Liver (tissue), 8 donors: ENCODE measurements at regions not wholly inside any gene's neighbourhood (a gene's known extent, or its start where the extent isn't known, plus 50 kb on each side); places are given as distances from the start of the nearest gene placed in this dataset.

ENCODE experiments used
- DNase-seq: peaks from one replicate; pipeline ENCODE4 v3.0.0-alpha.2; 2017; ENCODE audit warnings: low spot score
- H3K27ac ChIP-seq, 2 donors: one replicate each; pipeline ENCODE4 v1.7.0; 2013; ENCODE audit warnings: inconsistent platforms in 2 of 2, low read length in 2 of 2, control low read depth in 1 of 2, low read depth in 1 of 2, mild to moderate bottlenecking in 1 of 2
- H3K27me3 ChIP-seq, 4 donors: one replicate each; pipeline versions ENCODE4 v1.6.1 to v1.7.0; 2013; ENCODE audit warnings: low read length in 3 of 4, inconsistent platforms in 1 of 4, mild to moderate bottlenecking in 1 of 4, moderate library complexity in 1 of 4; ENCODE audit not compliant: control insufficient read depth in 4 of 4, insufficient read depth in 4 of 4
- H3K36me3 ChIP-seq, 4 donors: one replicate each; pipeline versions ENCODE4 v1.6.1 to v1.7.0; 2013; ENCODE audit warnings: low read length in 3 of 4, mild to moderate bottlenecking in 3 of 4, low read depth in 1 of 4, moderate library complexity in 1 of 4; ENCODE audit not compliant: control insufficient read depth in 4 of 4, insufficient read depth in 3 of 4
- H3K4me1 ChIP-seq, 4 donors: one replicate each; pipeline versions ENCODE4 v1.6.1 to v1.7.0; 2013; ENCODE audit warnings: low read length in 3 of 4, mild to moderate bottlenecking in 3 of 4, moderate library complexity in 1 of 4; ENCODE audit not compliant: control insufficient read depth in 4 of 4, insufficient read depth in 4 of 4
- H3K4me3 ChIP-seq, 3 donors: one replicate each; pipeline versions ENCODE4 v1.6.1 to v1.7.0; 2013; ENCODE audit warnings: low read length in 3 of 3, control low read depth in 1 of 3, low read depth in 1 of 3, mild to moderate bottlenecking in 1 of 3
- H3K9ac ChIP-seq, 2 donors: one replicate each; pipeline ENCODE4 v1.7.0; 2013; ENCODE audit warnings: low read length in 2 of 2, mild to moderate bottlenecking in 2 of 2, moderate library complexity in 2 of 2, control low read depth in 1 of 2, low read depth in 1 of 2
- H3K9me3 ChIP-seq, 4 donors: one replicate each; pipeline versions ENCODE4 v1.6.1 to v1.7.0; 2013; ENCODE audit warnings: low read length in 3 of 4; ENCODE audit not compliant: control insufficient read depth in 4 of 4
- ATF3 ChIP-seq: IDR thresholded peaks from 2 replicates; pipeline ENCODE4 v1.6.1; 2016; ENCODE audit warnings: antibody characterized with exemption
- CTCF ChIP-seq: fragments of 150-350 bp; IDR thresholded peaks from 2 replicates; pipeline ENCODE4 v1.5.1; 2017; ENCODE audit warnings: improper control_type of control experiment, low read depth, low read length; ENCODE audit not compliant: missing input control
- EGR1 ChIP-seq, 2 donors: IDR thresholded peaks; 2 replicates each; pipeline ENCODE4 v1.6.1; 2016 to 2018; ENCODE audit warnings: antibody characterized with exemption in 2 of 2, low read depth in 2 of 2
- FOXA1 ChIP-seq: IDR thresholded peaks from 2 replicates; pipeline ENCODE4 v1.6.1; 2016; ENCODE audit warnings: antibody characterized with exemption
- FOXA2 ChIP-seq: IDR thresholded peaks from 2 replicates; pipeline ENCODE4 v1.6.1; 2016; ENCODE audit warnings: antibody characterized with exemption
- GABPA ChIP-seq, 2 donors: IDR thresholded peaks in 1 of 2; conservative IDR thresholded peaks in 1 of 2; 2 replicates each; pipeline ENCODE4 v1.6.1; 2016; ENCODE audit warnings: antibody characterized with exemption in 2 of 2, mild to moderate bottlenecking in 1 of 2, moderate library complexity in 1 of 2
- HNF4A ChIP-seq, 2 donors: conservative IDR thresholded peaks; 2 replicates each; pipeline ENCODE4 v1.6.1; 2016; ENCODE audit warnings: antibody characterized with exemption in 2 of 2, mild to moderate bottlenecking in 2 of 2
- HNF4G ChIP-seq: IDR thresholded peaks from 2 replicates; pipeline ENCODE4 v1.6.1; 2016; ENCODE audit warnings: antibody characterized with exemption
- JUND ChIP-seq, 2 donors: IDR thresholded peaks; 2 replicates each; pipeline ENCODE4 v1.6.1; 2016; ENCODE audit warnings: antibody characterized with exemption in 2 of 2
- MAX ChIP-seq: IDR thresholded peaks from 2 replicates; pipeline ENCODE4 v1.6.1; 2016; ENCODE audit warnings: antibody characterized with exemption
- RAD21 ChIP-seq, 2 donors: IDR thresholded peaks; 2 replicates each; pipeline ENCODE4 v1.6.1; 2016; ENCODE audit warnings: antibody characterized with exemption in 2 of 2, mild to moderate bottlenecking in 2 of 2
- REST ChIP-seq: IDR thresholded peaks from 2 replicates; pipeline ENCODE4 v1.6.1; 2016; ENCODE audit warnings: antibody characterized with exemption, mild to moderate bottlenecking
- RXRA ChIP-seq, 2 donors: IDR thresholded peaks; 2 replicates each; pipeline ENCODE4 v1.6.1; 2017 to 2018; ENCODE audit warnings: antibody characterized with exemption in 2 of 2, mild to moderate bottlenecking in 1 of 2
- SP1 ChIP-seq: IDR thresholded peaks from 2 replicates; pipeline ENCODE4 v1.6.1; 2018; ENCODE audit warnings: antibody characterized with exemption, mild to moderate bottlenecking
- TAF1 ChIP-seq: conservative IDR thresholded peaks from 2 replicates; pipeline ENCODE4 v1.6.1; 2016; ENCODE audit warnings: antibody characterized with exemption, mild to moderate bottlenecking
- YY1 ChIP-seq: IDR thresholded peaks from 2 replicates; pipeline ENCODE4 v1.6.1; 2016; ENCODE audit warnings: antibody characterized with exemption, mild to moderate bottlenecking
- ZBTB33 ChIP-seq: IDR thresholded peaks from 2 replicates; pipeline ENCODE4 v1.6.1; 2016; ENCODE audit warnings: antibody characterized with exemption
- WGBS: extraction: QIAGEN DNeasy Blood & Tissue Kit; methylation state at CpG from one replicate; pipeline ENCODE4 v1.1.7; 2013; 5-methylcytosine and 5-hydroxymethylcytosine counted together
- donor health status: healthy.
- donor health status: healthy.
- donor health status: healthy.
- donor health status: healthy.
- donor health status: healthy.

GRCh38 chrX:45664727-45665290 lies 464.1 kb upstream of the DIPK2B start:
- no peak overlapping the region for H3K27ac ChIP-seq
- no peak for DNase-seq
- TF ChIP-seq GABPA (IDR thresholded peaks at IDR 0.05 in 1 of 2, conservative IDR thresholded peaks at IDR 0.05 in 1 of 2): no peak
- no peak for TF ChIP-seq FOXA2
- TF ChIP-seq SP1: no peak
- no peak for TF ChIP-seq RAD21 (IDR thresholded peaks at IDR 0.05)
- TF ChIP-seq REST: no peak
- TF ChIP-seq YY1: no peak
- no peak for TF ChIP-seq RXRA (IDR thresholded peaks at IDR 0.05)
- TF ChIP-seq EGR1 (IDR thresholded peaks at IDR 0.05; ENCODE audit: low read depth in 2 of 2): no peak
- TF ChIP-seq TAF1: no peak
- no peak for TF ChIP-seq FOXA1
- TF ChIP-seq CTCF: no peak
- no peak for TF ChIP-seq ZBTB33
- TF ChIP-seq HNF4A (conservative IDR thresholded peaks at IDR 0.05): no peak
- TF ChIP-seq HNF4G: no peak
- no peaks in the 10 kb centered on the region for H3K4me1 ChIP-seq
- no peaks in the 10 kb centered on the region for H3K27me3 ChIP-seq
- no peak overlapping the region for H3K4me3 ChIP-seq
- no peaks in the 10 kb centered on the region for H3K9me3 ChIP-seq
- WGBS: 93% methylated on average over 19 of the region's 19 CpGs
- no peaks in the 10 kb centered on the region for H3K36me3 ChIP-seq
- no peak overlapping the region for H3K9ac ChIP-seq

- Histone ChIP-seq H3K27ac (no peak overlapping the region), H3K36me3 (no peaks in the 10 kb centered on the region), H3K9me3 (no peaks in the 10 kb centered on the region), H3K4me1 (no peaks in the 10 kb centered on the region), H3K4me3 (no peak overlapping the region), H3K27me3 (no peaks in the 10 kb centered on the region), H3K9ac (no peak overlapping the region)
- WGBS: 69% methylated on average over 2 of the region's 2 CpGs
- no peak for DNase-seq
- TF ChIP-seq CTCF (no peak), MAX (no peak), RXRA (IDR thresholded peaks at IDR 0.05) (no peak), JUND (IDR thresholded peaks at IDR 0.05) (no peak), GABPA (IDR thresholded peaks at IDR 0.05 in 1 of 2, conservative IDR thresholded peaks at IDR 0.05 in 1 of 2) (no peak), HNF4A (conservative IDR thresholded peaks at IDR 0.05) (no peak), TAF1 (no peak), ATF3 (no peak), FOXA1 (no peak), FOXA2 (no peak), REST (no peak), HNF4G (no peak), YY1 (no peak)
Observed at GRCh38 chrX:45660477-45660876, 459.8 kb upstream of the DIPK2B start.
